Astrocyte of the cerebellum (primary cell): ENCODE measurements at regions not wholly inside any gene's neighbourhood (a gene's known extent, or its start where the extent isn't known, plus 50 kb on each side); places are given as distances from the start of the nearest gene placed in this dataset.
"Not testable (repeated sequence)": the region's sequence is repeated elsewhere in the genome, so short reads cannot be mapped to it uniquely, and the experiment has no call there.

ENCODE experiments used
- DNase-seq: peaks from one replicate; pipeline ENCODE4 v3.0.0-alpha.2; 2011; ENCODE audit warnings: low read depth
- H3K4me3 ChIP-seq: 2 replicates; pipeline ENCODE4 v1.5.1; 2011; ENCODE audit warnings: mild to moderate bottlenecking, low read depth, low read length, moderate library complexity
- in situ Hi-C: cut with HindIII; loops from 2 replicates; pipeline ENCODE4 v1.10.0; 2017; ENCODE audit warnings: low sequenced_read_pairs
- TF ChIP-seq, protein P1 (sequence below): IDR thresholded peaks from 2 replicates; pipeline ENCODE4 v1.5.1; 2012; ENCODE audit warnings: low read length, low read depth, moderate library complexity, mild to moderate bottlenecking; ENCODE audit errors: missing control alignments

DNA sequence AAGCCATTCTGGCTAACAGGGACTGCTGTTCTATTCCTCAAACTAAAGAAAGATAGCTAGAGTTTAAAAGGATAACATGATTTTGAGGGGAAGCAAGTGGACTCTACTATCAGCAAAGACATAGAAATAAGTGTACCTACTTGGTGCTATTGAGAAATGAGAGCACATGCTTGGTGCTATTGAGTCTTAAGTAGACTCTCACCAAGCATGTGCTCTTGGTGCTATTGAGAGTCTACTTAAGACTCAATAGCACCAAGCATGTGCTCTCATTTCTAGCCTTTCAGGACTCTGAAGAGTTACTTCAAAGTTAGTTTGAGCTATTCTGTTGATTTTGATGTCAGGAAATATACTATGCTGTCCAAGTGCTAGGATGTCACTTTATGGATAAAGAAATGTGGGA lies 733.0 kb upstream of the ZWINT start:
- TF ChIP-seq, protein P1, sequence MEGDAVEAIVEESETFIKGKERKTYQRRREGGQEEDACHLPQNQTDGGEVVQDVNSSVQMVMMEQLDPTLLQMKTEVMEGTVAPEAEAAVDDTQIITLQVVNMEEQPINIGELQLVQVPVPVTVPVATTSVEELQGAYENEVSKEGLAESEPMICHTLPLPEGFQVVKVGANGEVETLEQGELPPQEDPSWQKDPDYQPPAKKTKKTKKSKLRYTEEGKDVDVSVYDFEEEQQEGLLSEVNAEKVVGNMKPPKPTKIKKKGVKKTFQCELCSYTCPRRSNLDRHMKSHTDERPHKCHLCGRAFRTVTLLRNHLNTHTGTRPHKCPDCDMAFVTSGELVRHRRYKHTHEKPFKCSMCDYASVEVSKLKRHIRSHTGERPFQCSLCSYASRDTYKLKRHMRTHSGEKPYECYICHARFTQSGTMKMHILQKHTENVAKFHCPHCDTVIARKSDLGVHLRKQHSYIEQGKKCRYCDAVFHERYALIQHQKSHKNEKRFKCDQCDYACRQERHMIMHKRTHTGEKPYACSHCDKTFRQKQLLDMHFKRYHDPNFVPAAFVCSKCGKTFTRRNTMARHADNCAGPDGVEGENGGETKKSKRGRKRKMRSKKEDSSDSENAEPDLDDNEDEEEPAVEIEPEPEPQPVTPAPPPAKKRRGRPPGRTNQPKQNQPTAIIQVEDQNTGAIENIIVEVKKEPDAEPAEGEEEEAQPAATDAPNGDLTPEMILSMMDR, result no peak
- in situ Hi-C loops, result no loop called here
- H3K4me3 ChIP-seq, result no peak overlapping the region
- no peak for DNase-seq

GRCh38 chr10:57053530-57053929 lies 692.5 kb upstream of the ZWINT start:
- TF ChIP-seq, protein P1, result no peak
- in situ Hi-C loops, result no loop called here
- DNase-seq, result no peak
- H3K4me3 ChIP-seq, result no peak overlapping the region

DNA sequence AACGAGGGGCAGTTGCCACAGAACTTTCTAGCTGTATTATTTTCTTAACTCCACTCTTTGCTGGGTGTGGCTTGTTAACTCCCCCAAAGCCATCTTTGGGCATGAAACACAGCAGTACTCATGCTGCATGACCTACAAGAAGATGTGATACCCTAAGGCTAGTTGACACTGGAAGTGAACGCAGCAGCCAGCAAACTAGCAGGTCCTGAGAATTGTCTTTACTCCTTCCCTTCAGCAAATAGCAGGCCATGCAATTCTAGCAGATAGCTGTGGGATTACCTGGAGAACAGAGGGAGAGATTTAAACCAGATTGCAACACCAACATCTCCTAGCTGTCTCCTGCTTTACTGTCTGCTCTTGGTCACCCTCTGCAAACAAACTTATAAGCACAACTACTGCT lies 688.0 kb upstream of the ZWINT start:
- in situ Hi-C loops, result no loop called here
- TF ChIP-seq, protein P1, result no peak
- no peak for DNase-seq
- H3K4me3 ChIP-seq, result no peak overlapping the region

GRCh38 chr10:57038531-57038930 lies 677.5 kb upstream of the ZWINT start:
- no peak for DNase-seq
- in situ Hi-C loops, result no loop called here
- TF ChIP-seq, protein P1, result no peak
- no peak overlapping the region for H3K4me3 ChIP-seq

- TF ChIP-seq, protein P1, result no peak
- H3K4me3 ChIP-seq, result no peak overlapping the region
- DNase-seq, result no peak
- in situ Hi-C loops, result no loop called here
Measured at GRCh38 chr10:57035310-57035709, 674.3 kb upstream of the ZWINT start.

- H3K4me3 ChIP-seq, in situ Hi-C loops, DNase-seq: not testable (repeated sequence)
Measured at GRCh38 chr10:57032301-57032700, 671.2 kb upstream of the ZWINT start.

DNA sequence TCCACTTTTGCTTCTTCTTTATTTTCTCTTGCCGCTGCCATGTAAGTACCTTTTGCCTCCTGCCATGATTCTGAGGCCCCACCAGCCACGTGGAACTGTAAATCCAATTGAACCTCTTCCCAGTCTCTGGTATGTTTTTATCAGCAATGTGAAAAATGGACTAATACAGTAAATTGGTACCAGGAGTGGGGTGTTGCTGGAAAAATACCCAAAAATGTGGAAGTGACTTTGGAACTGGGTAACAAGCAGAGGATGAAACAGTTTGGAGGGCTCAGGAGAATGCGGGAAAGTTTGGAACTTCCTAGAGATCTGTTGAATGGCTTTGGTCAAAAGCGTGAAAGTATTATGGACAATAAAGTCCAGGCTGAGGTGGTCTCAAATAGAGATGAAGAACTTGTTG lies 670.3 kb upstream of the ZWINT start:
- in situ Hi-C loops, result no loop called here
- TF ChIP-seq, protein P1, result no peak
- no peak overlapping the region for H3K4me3 ChIP-seq
- no peak for DNase-seq
